ENCODE measurements at regions not wholly inside any gene's neighbourhood (a gene's known extent, or its start where the extent isn't known, plus 50 kb on each side); places are given as distances from the start of the nearest gene placed in this dataset.

DNA sequence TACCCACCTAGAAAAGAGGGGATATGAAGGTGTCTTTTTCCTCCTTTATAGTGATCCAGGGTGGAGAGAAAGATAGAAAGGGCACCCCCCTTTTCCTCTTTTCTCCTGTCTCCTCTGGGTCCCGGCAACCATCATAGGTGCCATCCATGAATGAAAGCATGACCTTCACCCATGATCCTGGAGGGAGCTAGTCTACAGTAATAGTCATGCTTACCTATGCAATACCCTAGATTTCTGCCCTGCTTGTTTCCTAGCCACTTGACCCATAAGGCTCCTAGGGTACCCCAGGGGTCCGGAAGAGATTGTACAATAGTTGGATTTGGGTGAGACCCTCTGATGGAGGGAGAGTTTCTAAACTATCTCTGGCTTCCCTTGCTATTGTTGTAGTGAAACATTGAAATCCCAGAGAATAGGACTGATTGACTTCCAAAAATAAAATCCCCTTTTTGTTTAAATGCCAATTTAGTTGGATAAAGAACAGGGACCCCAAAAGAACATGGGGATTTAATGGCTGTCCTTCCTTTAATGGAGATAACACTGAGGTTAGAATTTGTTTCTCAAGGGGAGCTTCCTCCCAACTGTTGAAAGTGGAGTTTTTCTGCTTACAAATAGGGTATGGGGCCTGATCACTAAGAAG is 366.8 kb upstream of the KHDRBS2 start:
- TF ChIP-seq, protein P1, sequence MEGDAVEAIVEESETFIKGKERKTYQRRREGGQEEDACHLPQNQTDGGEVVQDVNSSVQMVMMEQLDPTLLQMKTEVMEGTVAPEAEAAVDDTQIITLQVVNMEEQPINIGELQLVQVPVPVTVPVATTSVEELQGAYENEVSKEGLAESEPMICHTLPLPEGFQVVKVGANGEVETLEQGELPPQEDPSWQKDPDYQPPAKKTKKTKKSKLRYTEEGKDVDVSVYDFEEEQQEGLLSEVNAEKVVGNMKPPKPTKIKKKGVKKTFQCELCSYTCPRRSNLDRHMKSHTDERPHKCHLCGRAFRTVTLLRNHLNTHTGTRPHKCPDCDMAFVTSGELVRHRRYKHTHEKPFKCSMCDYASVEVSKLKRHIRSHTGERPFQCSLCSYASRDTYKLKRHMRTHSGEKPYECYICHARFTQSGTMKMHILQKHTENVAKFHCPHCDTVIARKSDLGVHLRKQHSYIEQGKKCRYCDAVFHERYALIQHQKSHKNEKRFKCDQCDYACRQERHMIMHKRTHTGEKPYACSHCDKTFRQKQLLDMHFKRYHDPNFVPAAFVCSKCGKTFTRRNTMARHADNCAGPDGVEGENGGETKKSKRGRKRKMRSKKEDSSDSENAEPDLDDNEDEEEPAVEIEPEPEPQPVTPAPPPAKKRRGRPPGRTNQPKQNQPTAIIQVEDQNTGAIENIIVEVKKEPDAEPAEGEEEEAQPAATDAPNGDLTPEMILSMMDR (IDR thresholded peaks at IDR 0.05; ENCODE audit: insufficient read depth, low read length), result no peak
- TF ChIP-seq GABPA (IDR thresholded peaks at IDR 0.05; ENCODE audit: low read depth), result no peak
- TF ChIP-seq POLR2AphosphoS5 (IDR thresholded peaks at IDR 0.05; ENCODE audit: low read depth), result no peak
